ENCODE measurements at regions not wholly inside any gene's neighbourhood (a gene's known extent, or its start where the extent isn't known, plus 50 kb on each side); places are given as distances from the start of the nearest gene placed in this dataset.

GRCh38 chr6:167737205-167737830, 89.4 kb upstream of the AFDN start:
- no peak for TF ChIP-seq POLR2A (IDR thresholded peaks at IDR 0.05)
- TF ChIP-seq CTCF (IDR thresholded peaks at IDR 0.05), result no peak

Data from adrenal gland (tissue), 5 donors.